MM.1S (cell line): ENCODE measurements at regions not wholly inside any gene's neighbourhood (a gene's known extent, or its start where the extent isn't known, plus 50 kb on each side); places are given as distances from the start of the nearest gene placed in this dataset.

Experiments used
- CTCF ChIP-seq: fragments of 300-600 bp; sonication (generic); IDR thresholded peaks from 2 replicates; pipeline ENCODE4 v1.5.1; 2016; ENCODE audit warnings: antibody characterized with exemption, low read length, mixed read lengths
- EZH2 ChIP-seq: fragments of 300-600 bp; sonication (generic); optimal IDR thresholded peaks from 2 replicates; pipeline ENCODE3; 2017; ENCODE audit warnings: low read depth, mild to moderate bottlenecking, antibody characterized with exemption, low read length, mixed read lengths
- EZH2phosphoT487 ChIP-seq: fragments of 300-600 bp; sonication (generic); IDR thresholded peaks from 2 replicates; pipeline ENCODE4 v1.6.1; 2018; ENCODE audit warnings: antibody characterized with exemption, low read length

DNA sequence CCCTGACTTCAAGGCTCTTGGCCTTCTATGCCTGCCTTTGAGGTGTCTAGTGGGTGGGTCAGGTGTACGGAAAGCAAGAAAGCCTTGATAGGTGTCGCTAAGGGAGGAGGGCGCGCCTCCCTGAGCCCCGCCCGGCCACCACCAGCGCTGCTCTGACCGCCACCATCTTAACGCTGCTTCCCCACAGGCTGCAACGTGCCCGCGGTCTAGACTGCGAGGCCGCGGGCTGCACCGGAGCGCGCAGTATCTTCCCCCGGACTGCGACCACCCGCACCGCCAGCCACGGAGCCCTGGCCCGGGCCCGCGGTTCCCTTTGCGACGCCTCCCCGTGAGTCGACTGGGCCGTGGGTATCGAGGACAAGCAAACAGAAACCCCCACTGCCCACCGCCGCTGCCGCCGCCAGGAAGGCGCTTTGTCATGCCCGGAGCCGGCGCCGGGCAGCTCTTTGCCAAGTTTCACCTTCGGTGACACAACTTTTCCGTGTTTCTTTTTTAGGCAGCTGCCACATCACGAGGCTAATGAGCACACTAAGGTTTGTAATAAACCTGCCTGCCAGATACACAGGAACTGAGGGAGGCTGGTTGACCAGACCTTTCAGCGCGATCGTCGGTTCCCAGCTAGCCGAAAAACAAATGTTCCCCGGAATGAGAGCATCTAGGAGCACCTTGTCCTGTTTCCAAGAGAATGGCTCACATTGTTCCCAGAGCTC lies 335.8 kb upstream of the F9 start:
- TF ChIP-seq CTCF = no peak
- TF ChIP-seq EZH2 = no peak
- TF ChIP-seq EZH2phosphoT487 = no peak
